HG03060 (cell line): ENCODE measurements at regions not wholly inside any gene's neighbourhood (a gene's known extent, or its start where the extent isn't known, plus 50 kb on each side); places are given as distances from the start of the nearest gene placed in this dataset.
"Not testable (repeated sequence)": the region's sequence is repeated elsewhere in the genome, so short reads cannot be mapped to it uniquely, and the experiment has no call there.

Experiments
- ATAC-seq: cut with Tn5 transposase; IDR thresholded peaks from one replicate; pipeline ENCODE4 v1.9.1; 2021; ENCODE audit warnings: low read depth, moderate number of reproducible peaks; ENCODE audit not compliant: unreplicated experiment

- no peak for ATAC-seq
Observed at GRCh38 chr22:33971561-33971961, 51.3 kb upstream of the LARGE1 start.

- ATAC-seq: no peak
Observed at GRCh38 chr22:33975841-33976240, 55.6 kb upstream of the LARGE1 start.

GRCh38 chr22:33983558-33983957, 63.3 kb upstream of the LARGE1 start:
- no peak for ATAC-seq

- no peak for ATAC-seq
Observed at GRCh38 chr22:33984211-33984610, 63.9 kb upstream of the LARGE1 start.

GRCh38 chr22:33984656-33985285, 64.5 kb upstream of the LARGE1 start:
- no peak for ATAC-seq

GRCh38 chr22:33985506-33985905, 65.2 kb upstream of the LARGE1 start:
- ATAC-seq: no peak

GRCh38 chr22:33986167-33986771, 66.0 kb upstream of the LARGE1 start:
- ATAC-seq: no peak

- ATAC-seq: no peak
Observed at GRCh38 chr22:33986954-33987353, 66.7 kb upstream of the LARGE1 start.

- not testable (repeated sequence) for ATAC-seq
Observed at GRCh38 chr22:33989263-33989662, 69.0 kb upstream of the LARGE1 start.

- no peak for ATAC-seq
Observed at GRCh38 chr22:33991620-33992019, 71.3 kb upstream of the LARGE1 start.

GRCh38 chr22:33996824-33997223, 76.5 kb upstream of the LARGE1 start:
- no peak for ATAC-seq

- no peak for ATAC-seq
Observed at GRCh38 chr22:34000879-34001526, 80.7 kb upstream of the LARGE1 start.

GRCh38 chr22:34001701-34002466, 81.6 kb upstream of the LARGE1 start:
- ATAC-seq: no peak

- ATAC-seq: no peak
Observed at GRCh38 chr22:34004058-34004457, 83.8 kb upstream of the LARGE1 start.

GRCh38 chr22:34010259-34010658, 90.0 kb upstream of the LARGE1 start:
- no peak for ATAC-seq

GRCh38 chr22:34015642-34016041, 95.4 kb upstream of the LARGE1 start:
- ATAC-seq: no peak

GRCh38 chr22:34017205-34017604, 96.9 kb upstream of the LARGE1 start:
- ATAC-seq: no peak

- no peak for ATAC-seq
Observed at GRCh38 chr22:34019190-34019845, 99.0 kb upstream of the LARGE1 start.

- no peak for ATAC-seq
Observed at GRCh38 chr22:34035209-34035608, 114.9 kb upstream of the LARGE1 start.

GRCh38 chr22:34036931-34037330, 116.7 kb upstream of the LARGE1 start:
- ATAC-seq: no peak
